GM13976 (cell line): ENCODE measurements at regions not wholly inside any gene's neighbourhood (a gene's known extent, or its start where the extent isn't known, plus 50 kb on each side); places are given as distances from the start of the nearest gene placed in this dataset.

Source experiments
- DNase-seq: peaks from one replicate; pipeline ENCODE4 v3.0.0; 2012; ENCODE audit warnings: low spot score
- in situ Hi-C: fragments of 300-500 bp; cut with MboI; formaldehyde crosslinking; loops from one replicate; pipeline ENCODE4 v1.12.0; 2022; ENCODE audit warnings: low sequenced_read_pairs, mixed read lengths, inconsistent platforms; ENCODE audit not compliant: unreplicated experiment
- TF ChIP-seq, protein P1 (sequence below): IDR thresholded peaks from 2 replicates; pipeline ENCODE4 v1.5.1; 2012; ENCODE audit warnings: borderline replicate concordance, mild to moderate bottlenecking; ENCODE audit not compliant: insufficient read depth; ENCODE audit errors: extremely low read depth, missing control alignments, control extremely low read depth

DNA sequence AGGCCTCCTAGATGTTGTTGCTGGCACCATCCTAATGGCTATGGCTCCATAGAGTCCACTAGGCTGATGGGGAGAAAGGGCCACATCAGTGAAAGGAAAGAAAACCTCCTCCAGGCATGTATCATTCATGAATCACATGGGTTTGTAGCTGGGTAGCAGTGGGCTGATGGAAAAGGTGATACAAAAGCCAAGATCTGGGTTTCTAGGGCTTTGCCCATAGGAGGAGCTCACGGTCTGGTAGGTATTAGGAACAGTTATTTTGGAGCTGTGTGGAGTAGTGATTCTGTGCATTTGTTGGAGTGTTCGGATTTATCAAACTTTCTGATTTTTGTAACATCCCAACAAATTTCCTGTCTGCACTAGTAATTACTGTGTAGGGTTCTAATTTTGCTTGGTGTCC is 259.2 kb downstream of the SLC4A3 start:
- in situ Hi-C loops: no loop called here
- DNase-seq: no peak
- TF ChIP-seq, protein P1, sequence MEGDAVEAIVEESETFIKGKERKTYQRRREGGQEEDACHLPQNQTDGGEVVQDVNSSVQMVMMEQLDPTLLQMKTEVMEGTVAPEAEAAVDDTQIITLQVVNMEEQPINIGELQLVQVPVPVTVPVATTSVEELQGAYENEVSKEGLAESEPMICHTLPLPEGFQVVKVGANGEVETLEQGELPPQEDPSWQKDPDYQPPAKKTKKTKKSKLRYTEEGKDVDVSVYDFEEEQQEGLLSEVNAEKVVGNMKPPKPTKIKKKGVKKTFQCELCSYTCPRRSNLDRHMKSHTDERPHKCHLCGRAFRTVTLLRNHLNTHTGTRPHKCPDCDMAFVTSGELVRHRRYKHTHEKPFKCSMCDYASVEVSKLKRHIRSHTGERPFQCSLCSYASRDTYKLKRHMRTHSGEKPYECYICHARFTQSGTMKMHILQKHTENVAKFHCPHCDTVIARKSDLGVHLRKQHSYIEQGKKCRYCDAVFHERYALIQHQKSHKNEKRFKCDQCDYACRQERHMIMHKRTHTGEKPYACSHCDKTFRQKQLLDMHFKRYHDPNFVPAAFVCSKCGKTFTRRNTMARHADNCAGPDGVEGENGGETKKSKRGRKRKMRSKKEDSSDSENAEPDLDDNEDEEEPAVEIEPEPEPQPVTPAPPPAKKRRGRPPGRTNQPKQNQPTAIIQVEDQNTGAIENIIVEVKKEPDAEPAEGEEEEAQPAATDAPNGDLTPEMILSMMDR: no peak

DNA sequence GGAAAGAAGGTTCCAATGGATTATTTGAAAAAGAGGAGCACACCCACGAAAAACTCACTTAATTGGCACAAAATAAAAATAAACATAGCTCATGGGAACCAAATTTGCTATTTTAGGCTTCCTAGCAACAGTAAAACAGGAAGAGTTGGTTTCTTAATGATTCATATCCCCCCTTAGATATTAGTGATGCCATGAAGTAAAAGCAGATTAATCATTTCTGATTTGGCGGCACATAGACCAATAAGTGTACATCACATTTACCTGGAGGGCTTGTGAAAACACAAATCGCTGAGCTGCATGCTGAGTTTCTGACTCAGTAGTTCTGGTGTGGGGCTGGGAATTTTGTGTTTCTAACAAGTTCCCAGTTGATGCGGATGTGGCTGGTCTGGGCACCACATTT is 260.4 kb downstream of the SLC4A3 start:
- in situ Hi-C loops: no loop called here
- no peak for DNase-seq

DNA sequence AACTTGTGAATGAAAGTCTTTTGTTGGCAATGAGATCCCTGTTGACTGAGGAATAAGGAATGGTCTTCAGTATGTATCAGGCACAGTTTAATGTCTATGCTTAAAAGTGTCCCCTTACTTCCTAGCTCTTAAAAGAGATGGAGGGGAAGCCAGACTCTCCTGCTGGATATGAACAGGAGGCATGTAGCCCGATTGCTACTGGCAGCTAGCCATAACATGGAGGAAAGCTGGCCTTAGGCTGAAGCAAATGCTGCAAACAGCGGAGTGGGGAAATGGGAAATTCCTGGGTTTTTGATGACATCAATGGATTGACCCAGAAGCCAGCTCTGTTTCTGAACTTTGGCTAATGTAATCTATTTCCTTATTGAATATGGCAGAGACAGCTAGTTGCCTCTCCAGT is 266.1 kb downstream of the SLC4A3 start:
- TF ChIP-seq, protein P1: no peak
- in situ Hi-C loops: no loop called here
- DNase-seq: no peak

More for the DNA sequence above, 260.4 kb downstream of the SLC4A3 start:
- TF ChIP-seq, protein P1: no peak

DNA sequence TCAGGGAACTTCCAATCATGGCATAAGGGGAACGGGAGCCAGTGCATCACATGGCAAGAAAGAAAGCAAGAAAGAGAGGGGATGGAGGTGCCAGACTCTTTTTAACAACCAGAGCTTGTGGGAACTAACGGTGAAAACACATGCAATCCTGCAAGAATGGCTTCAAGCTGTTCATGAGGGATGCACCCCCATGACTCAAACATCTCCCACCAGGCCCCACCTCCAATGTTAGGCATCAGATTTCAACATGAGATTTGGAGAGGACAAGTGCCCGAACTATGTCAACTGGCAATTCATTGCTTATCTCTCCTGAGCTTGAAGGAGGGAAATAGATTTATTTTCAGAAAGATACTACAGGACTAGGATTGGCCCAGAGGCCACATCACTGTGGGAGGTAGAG is 270.0 kb downstream of the SLC4A3 start:
- TF ChIP-seq, protein P1: no peak
- in situ Hi-C loops: no loop called here

GRCh38 chr2:219901155-219901554 is 273.7 kb downstream of the SLC4A3 start:
- DNase-seq: no peak
- TF ChIP-seq, protein P1: no peak

More for the DNA sequence above, 270.0 kb downstream of the SLC4A3 start:
- no peak for DNase-seq

GRCh38 chr2:219902891-219903552 is 275.6 kb downstream of the SLC4A3 start:
- DNase-seq: no peak
- TF ChIP-seq, protein P1: no peak
- in situ Hi-C loops: no loop called here

More at GRCh38 chr2:219901155-219901554, 273.7 kb downstream of the SLC4A3 start:
- in situ Hi-C loops: no loop called here
